RWPE2 (cell line): ENCODE measurements at regions not wholly inside any gene's neighbourhood (a gene's known extent, or its start where the extent isn't known, plus 50 kb on each side); places are given as distances from the start of the nearest gene placed in this dataset.

Experiments
- ATAC-seq: fragments of 200-7000 bp; cut with Tn5 transposase; 3 replicates; pipeline ENCODE4 v1.9.1; 2021; ENCODE audit warnings: low read depth
- DNase-seq: peaks from one replicate; pipeline ENCODE4 v3.0.0-alpha.2; 2020; ENCODE audit warnings: low spot score
- H3K27ac ChIP-seq: fragments of 450-650 bp; 2 replicates; pipeline ENCODE4 v1.5.1; 2017; ENCODE audit warnings: mild to moderate bottlenecking; ENCODE audit not compliant: poor library complexity, severe bottlenecking
- H3K27me3 ChIP-seq: fragments of 250-450 bp; sonication (Bioruptor Pico); 2 replicates; pipeline ENCODE4 v1.5.1; 2021; ENCODE audit warnings: mild to moderate bottlenecking, moderate library complexity; ENCODE audit not compliant: insufficient read depth, poor library complexity, severe bottlenecking
- H3K36me3 ChIP-seq: fragments of 250-450 bp; sonication (Bioruptor Pico); 2 replicates; pipeline ENCODE4 v1.5.1; 2020; ENCODE audit warnings: low read depth, mild to moderate bottlenecking, moderate library complexity
- H3K4me1 ChIP-seq: fragments of 250-450 bp; sonication (Bioruptor Pico); 2 replicates; pipeline ENCODE4 v1.5.1; 2021; ENCODE audit warnings: mild to moderate bottlenecking, moderate library complexity; ENCODE audit not compliant: insufficient read depth, poor library complexity, severe bottlenecking
- H3K4me3 ChIP-seq: fragments of 250-450 bp; sonication (Bioruptor Pico); 2 replicates; pipeline ENCODE4 v1.5.1; 2021; ENCODE audit warnings: mild to moderate bottlenecking, moderate library complexity; ENCODE audit not compliant: severe bottlenecking
- H3K9me3 ChIP-seq: fragments of 250-450 bp; sonication (Bioruptor Pico); 2 replicates; pipeline ENCODE4 v1.5.1; 2021; ENCODE audit warnings: mild to moderate bottlenecking, moderate library complexity; ENCODE audit not compliant: severe bottlenecking
- TF ChIP-seq, protein P1 (sequence below): fragments of 450-650 bp; IDR thresholded peaks from one replicate; pipeline ENCODE4 v1.5.1; 2017; ENCODE audit warnings: mild to moderate bottlenecking, moderate library complexity; ENCODE audit not compliant: poor library complexity, severe bottlenecking

DNA sequence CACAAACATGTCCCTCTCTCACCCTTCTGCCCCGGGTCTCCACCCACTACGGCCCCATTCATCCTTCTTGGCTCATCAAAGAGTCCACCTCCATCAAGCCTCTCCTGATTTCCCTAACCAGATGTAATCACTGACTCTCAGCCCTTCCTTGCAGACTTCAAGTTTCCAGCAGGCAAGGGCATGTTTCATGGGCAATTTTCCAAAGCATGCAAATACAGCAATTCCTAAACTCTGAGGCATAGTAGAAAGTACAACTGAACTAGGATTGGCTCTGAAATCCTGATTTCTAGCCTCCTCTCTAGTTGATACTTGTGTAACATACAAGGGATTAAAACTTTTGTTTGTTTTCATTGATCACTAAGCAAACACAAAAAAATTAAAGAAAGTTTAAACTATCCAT lies 109.1 kb upstream of the GADD45A start:
- peak; percentile 77 for DNase-seq
- TF ChIP-seq, protein P1, sequence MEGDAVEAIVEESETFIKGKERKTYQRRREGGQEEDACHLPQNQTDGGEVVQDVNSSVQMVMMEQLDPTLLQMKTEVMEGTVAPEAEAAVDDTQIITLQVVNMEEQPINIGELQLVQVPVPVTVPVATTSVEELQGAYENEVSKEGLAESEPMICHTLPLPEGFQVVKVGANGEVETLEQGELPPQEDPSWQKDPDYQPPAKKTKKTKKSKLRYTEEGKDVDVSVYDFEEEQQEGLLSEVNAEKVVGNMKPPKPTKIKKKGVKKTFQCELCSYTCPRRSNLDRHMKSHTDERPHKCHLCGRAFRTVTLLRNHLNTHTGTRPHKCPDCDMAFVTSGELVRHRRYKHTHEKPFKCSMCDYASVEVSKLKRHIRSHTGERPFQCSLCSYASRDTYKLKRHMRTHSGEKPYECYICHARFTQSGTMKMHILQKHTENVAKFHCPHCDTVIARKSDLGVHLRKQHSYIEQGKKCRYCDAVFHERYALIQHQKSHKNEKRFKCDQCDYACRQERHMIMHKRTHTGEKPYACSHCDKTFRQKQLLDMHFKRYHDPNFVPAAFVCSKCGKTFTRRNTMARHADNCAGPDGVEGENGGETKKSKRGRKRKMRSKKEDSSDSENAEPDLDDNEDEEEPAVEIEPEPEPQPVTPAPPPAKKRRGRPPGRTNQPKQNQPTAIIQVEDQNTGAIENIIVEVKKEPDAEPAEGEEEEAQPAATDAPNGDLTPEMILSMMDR = no peak
- peak; percentile 78 for ATAC-seq
- H3K27ac ChIP-seq = peak overlapping the region; percentile 99
- no peak overlapping the region for H3K4me3 ChIP-seq
- no peaks in the 10 kb centered on the region for H3K27me3 ChIP-seq
- H3K4me1 ChIP-seq = peaks cover 55% of the 10 kb centered on the region
- H3K9me3 ChIP-seq = no peaks in the 10 kb centered on the region
- no peaks in the 10 kb centered on the region for H3K36me3 ChIP-seq

DNA sequence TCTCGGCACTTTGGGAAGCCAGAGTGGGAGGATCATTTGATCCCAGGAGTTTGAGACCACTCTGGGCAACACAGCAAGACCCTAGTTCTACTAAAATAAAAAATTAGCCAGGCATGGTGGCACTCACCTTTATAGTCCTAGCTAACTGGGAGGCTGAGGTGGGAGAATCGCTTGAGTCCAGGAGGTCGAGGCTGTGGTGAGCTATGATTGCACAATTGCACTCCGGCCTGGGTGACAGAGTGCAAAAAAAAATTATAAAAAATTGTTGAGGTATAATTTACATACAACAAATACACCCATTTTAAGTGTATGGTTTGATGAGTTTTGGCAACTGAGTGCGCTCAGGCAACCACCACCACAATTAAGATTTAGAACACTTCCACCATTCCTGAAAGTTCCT lies 108.5 kb upstream of the GADD45A start:
- no peak for ATAC-seq

DNA sequence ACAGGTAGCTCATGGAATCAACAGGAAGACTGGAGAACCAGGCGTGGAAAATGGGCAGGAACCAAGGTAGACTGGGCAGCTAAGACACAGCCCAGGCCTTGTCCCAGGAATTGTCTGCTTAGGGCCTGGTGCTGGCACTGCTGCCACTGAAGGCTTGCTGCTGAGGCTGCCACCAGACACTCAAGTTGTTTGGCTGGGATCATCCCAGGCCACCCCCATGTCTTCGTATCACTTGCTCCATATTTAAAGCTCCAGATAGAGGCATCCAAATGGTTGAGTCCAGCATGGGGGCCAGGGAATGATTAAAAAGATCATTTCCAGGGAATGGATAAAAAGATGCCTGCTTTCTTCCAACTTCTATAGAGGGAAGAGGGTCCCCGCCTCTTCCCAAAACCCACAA lies 107.4 kb upstream of the GADD45A start:
- ATAC-seq = no peak
- TF ChIP-seq, protein P1 = no peak
- Histone ChIP-seq H3K4me3 (no peak overlapping the region), H3K27me3 (no peaks in the 10 kb centered on the region), H3K9me3 (no peaks in the 10 kb centered on the region), H3K36me3 (no peaks in the 10 kb centered on the region), H3K4me1 (peaks cover 40% of the 10 kb centered on the region), H3K27ac (peak overlapping the region; percentile 99)
- no peak for DNase-seq

More for the DNA sequence above, 108.5 kb upstream of the GADD45A start:
- Histone ChIP-seq H3K4me1 (peaks cover 52% of the 10 kb centered on the region), H3K27me3 (no peaks in the 10 kb centered on the region), H3K36me3 (no peaks in the 10 kb centered on the region), H3K9me3 (no peaks in the 10 kb centered on the region), H3K4me3 (no peak overlapping the region), H3K27ac (peak overlapping the region; percentile 99)
- DNase-seq = no peak
- TF ChIP-seq, protein P1 = no peak

DNA sequence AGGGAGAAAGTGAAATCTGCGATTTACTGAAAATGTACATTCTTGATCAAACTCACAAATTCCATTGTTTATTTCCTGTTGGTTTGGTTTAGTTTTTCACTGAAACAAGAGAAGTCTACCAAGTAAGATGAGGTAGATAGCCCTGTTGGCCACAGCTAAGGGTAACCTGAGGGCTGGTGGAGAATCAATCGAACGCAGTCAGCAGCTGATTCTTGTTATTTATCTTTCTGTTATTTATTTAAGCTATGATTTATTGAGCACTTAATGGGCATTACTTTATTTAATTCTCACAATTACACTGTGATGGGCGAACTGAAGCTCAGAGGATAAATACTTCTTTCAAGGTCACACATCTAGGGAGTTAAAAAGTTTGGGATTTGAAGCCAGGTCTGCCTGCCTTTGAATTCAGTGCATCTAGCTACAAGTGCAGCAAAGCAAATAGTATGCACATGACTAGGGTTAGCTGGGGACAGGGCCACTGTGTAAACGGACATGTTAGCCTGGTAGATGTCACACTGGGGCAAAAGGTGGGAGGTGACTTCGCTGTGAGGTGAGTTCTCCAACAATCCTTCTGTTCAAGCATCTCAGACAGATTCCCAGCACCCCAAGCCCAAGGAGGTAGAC lies 106.5 kb upstream of the GADD45A start:
- no peak overlapping the region for H3K4me3 ChIP-seq
- no peaks in the 10 kb centered on the region for H3K9me3 ChIP-seq
- TF ChIP-seq, protein P1 = no peak
- no peak overlapping the region for H3K27ac ChIP-seq
- DNase-seq (no peak), ATAC-seq (no peak)
- H3K36me3 ChIP-seq = no peaks in the 10 kb centered on the region
- no peaks in the 10 kb centered on the region for H3K27me3 ChIP-seq
- H3K4me1 ChIP-seq = peaks cover 31% of the 10 kb centered on the region

DNA sequence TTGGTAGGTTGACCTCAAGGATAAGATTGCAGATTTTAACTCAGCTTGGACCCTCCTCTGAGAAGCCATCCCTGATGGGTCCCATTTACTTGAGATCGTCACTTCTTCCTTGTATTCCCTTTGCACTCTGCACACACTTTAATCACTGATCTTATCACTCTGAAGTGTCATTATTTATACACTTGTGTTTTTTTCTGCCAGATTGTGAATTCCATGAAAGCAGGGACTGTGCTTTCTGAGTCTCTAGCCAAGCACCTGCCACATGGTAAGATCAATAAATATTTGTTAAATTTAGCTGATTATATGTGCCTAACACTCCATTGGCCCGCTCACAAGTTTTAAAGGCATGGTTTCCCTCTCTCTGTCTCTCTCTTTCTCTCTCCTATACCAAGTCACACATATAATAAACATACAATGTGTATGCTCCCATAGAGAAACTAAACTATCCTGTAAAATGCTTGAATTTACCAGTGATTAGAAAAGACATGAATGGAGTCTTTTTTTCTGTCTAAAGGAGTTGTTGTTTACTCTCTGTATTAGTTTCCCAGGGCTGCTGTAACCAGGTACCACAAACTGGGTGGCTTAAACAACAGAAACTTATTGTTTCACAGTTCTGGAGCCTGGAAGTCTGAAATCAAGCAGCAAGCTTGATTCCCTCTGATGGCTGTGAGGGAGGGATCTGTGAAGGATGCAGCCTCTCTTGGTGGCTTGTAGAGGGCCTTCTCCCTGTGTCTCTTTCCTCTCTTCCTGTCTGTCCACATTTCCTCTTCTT lies 105.2 kb upstream of the GADD45A start:
- Histone ChIP-seq H3K27me3 (no peaks in the 10 kb centered on the region), H3K27ac (peak overlapping the region; percentile 38), H3K9me3 (no peaks in the 10 kb centered on the region), H3K4me3 (no peak overlapping the region), H3K36me3 (no peaks in the 10 kb centered on the region), H3K4me1 (peaks cover 30% of the 10 kb centered on the region)
- no peak for DNase-seq
- TF ChIP-seq, protein P1 = no peak
- ATAC-seq = no peak
